Ishikawa (cell line): ENCODE measurements at regions not wholly inside any gene's neighbourhood (a gene's known extent, or its start where the extent isn't known, plus 50 kb on each side); places are given as distances from the start of the nearest gene placed in this dataset.

ENCODE experiments used
- CEBPB ChIP-seq: IDR thresholded peaks from 2 replicates; pipeline ENCODE4 v1.6.1; 2012
- CREB1 ChIP-seq: IDR thresholded peaks from 2 replicates; pipeline ENCODE4 v1.6.1; 2012; ENCODE audit warnings: low read depth
- EGR1 ChIP-seq: IDR thresholded peaks from 2 replicates; pipeline ENCODE4 v1.6.1; 2012
- EP300 ChIP-seq: IDR thresholded peaks from 2 replicates; pipeline ENCODE4 v1.6.1; 2012; ENCODE audit warnings: borderline replicate concordance
- FOXM1 ChIP-seq: IDR thresholded peaks from 2 replicates; pipeline ENCODE4 v1.6.1; 2012; ENCODE audit warnings: low read depth, borderline replicate concordance
- MAX ChIP-seq: IDR thresholded peaks from 2 replicates; pipeline ENCODE4 v1.6.1; 2012
- NFIC ChIP-seq: IDR thresholded peaks from 2 replicates; pipeline ENCODE4 v1.6.1; 2012
- RAD21 ChIP-seq: IDR thresholded peaks from 2 replicates; pipeline ENCODE4 v1.6.1; 2012; ENCODE audit warnings: low read depth
- REST ChIP-seq: IDR thresholded peaks from 2 replicates; pipeline ENCODE4 v1.6.1; 2012; ENCODE audit warnings: low read depth, mild to moderate bottlenecking
- TAF1 ChIP-seq: IDR thresholded peaks from 2 replicates; pipeline ENCODE4 v1.6.1; 2012; ENCODE audit warnings: low read depth, mild to moderate bottlenecking
- TCF12 ChIP-seq: IDR thresholded peaks from 2 replicates; pipeline ENCODE4 v1.6.1; 2012; ENCODE audit warnings: low read depth
- TEAD4 ChIP-seq: IDR thresholded peaks from 2 replicates; pipeline ENCODE4 v1.6.1; 2012
- USF1 ChIP-seq: IDR thresholded peaks from 2 replicates; pipeline ENCODE4 v1.6.1; 2012
- YY1 ChIP-seq: IDR thresholded peaks from 2 replicates; pipeline ENCODE4 v1.6.1; 2012; ENCODE audit warnings: low read depth
- ZBTB7A ChIP-seq: IDR thresholded peaks from 2 replicates; pipeline ENCODE4 v1.6.1; 2012; ENCODE audit warnings: low read depth

- TF ChIP-seq YY1 = no peak
- no peak for TF ChIP-seq EP300
- TF ChIP-seq CEBPB = no peak
- TF ChIP-seq REST = no peak
- TF ChIP-seq MAX = no peak
- TF ChIP-seq NFIC = no peak
- TF ChIP-seq CREB1 = no peak
- no peak for TF ChIP-seq TEAD4
- TF ChIP-seq RAD21 = no peak
- no peak for TF ChIP-seq USF1
- no peak for TF ChIP-seq FOXM1
These were observed 203.1 kb downstream of the ARHGEF9 start for GRCh38 chrX:63581906-63582305.

GRCh38 chrX:63581398-63581797, 203.6 kb downstream of the ARHGEF9 start:
- TF ChIP-seq REST (no peak), CEBPB (no peak), ZBTB7A (no peak), MAX (no peak), FOXM1 (no peak), EP300 (no peak), TCF12 (no peak), YY1 (no peak), EGR1 (no peak)

- no peak for TF ChIP-seq CEBPB
- no peak for TF ChIP-seq EGR1
- no peak for TF ChIP-seq RAD21
- TF ChIP-seq FOXM1 = no peak
- no peak for TF ChIP-seq NFIC
- no peak for TF ChIP-seq TCF12
- no peak for TF ChIP-seq USF1
- no peak for TF ChIP-seq CREB1
- no peak for TF ChIP-seq YY1
- TF ChIP-seq REST = no peak
- no peak for TF ChIP-seq EP300
- no peak for TF ChIP-seq MAX
- no peak for TF ChIP-seq TEAD4
- TF ChIP-seq ZBTB7A = no peak
- no peak for TF ChIP-seq TAF1
These were observed 208.5 kb downstream of the ARHGEF9 start for GRCh38 chrX:63576533-63576932.

- no peak for TF ChIP-seq NFIC
- TF ChIP-seq YY1 = no peak
- no peak for TF ChIP-seq CREB1
- no peak for TF ChIP-seq EGR1
- TF ChIP-seq TEAD4 = no peak
- no peak for TF ChIP-seq EP300
- TF ChIP-seq RAD21 = no peak
- no peak for TF ChIP-seq FOXM1
- no peak for TF ChIP-seq TAF1
- TF ChIP-seq CEBPB = no peak
- no peak for TF ChIP-seq ZBTB7A
- no peak for TF ChIP-seq TCF12
- no peak for TF ChIP-seq MAX
- no peak for TF ChIP-seq REST
- TF ChIP-seq USF1 = no peak
These were observed 215.7 kb upstream of the SPIN4 start for GRCh38 chrX:63566856-63567255.
